ENCODE measurements at regions not wholly inside any gene's neighbourhood (a gene's known extent, or its start where the extent isn't known, plus 50 kb on each side); places are given as distances from the start of the nearest gene placed in this dataset.

GRCh38 chr12:28606967-28607557, 416.8 kb downstream of the CCDC91 start:
- Histone ChIP-seq H3K4me1 (no peaks in the 10 kb centered on the region), H3K27ac (no peak overlapping the region), H3K27me3 (no peaks in the 10 kb centered on the region), H3K36me3 (no peaks in the 10 kb centered on the region), H3K9me3 (peaks cover 3 to 10% of the 10 kb centered on the region in 2 donors), H3K4me3 (no peak overlapping the region)
- TF ChIP-seq, protein P1, sequence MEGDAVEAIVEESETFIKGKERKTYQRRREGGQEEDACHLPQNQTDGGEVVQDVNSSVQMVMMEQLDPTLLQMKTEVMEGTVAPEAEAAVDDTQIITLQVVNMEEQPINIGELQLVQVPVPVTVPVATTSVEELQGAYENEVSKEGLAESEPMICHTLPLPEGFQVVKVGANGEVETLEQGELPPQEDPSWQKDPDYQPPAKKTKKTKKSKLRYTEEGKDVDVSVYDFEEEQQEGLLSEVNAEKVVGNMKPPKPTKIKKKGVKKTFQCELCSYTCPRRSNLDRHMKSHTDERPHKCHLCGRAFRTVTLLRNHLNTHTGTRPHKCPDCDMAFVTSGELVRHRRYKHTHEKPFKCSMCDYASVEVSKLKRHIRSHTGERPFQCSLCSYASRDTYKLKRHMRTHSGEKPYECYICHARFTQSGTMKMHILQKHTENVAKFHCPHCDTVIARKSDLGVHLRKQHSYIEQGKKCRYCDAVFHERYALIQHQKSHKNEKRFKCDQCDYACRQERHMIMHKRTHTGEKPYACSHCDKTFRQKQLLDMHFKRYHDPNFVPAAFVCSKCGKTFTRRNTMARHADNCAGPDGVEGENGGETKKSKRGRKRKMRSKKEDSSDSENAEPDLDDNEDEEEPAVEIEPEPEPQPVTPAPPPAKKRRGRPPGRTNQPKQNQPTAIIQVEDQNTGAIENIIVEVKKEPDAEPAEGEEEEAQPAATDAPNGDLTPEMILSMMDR (IDR thresholded peaks at IDR 0.05), result no peak
- intact Hi-C loops (cut with DNase I), result no loop called here
- DNase-seq (ENCODE audit: low spot score in 2 of 2), result no peak

DNA sequence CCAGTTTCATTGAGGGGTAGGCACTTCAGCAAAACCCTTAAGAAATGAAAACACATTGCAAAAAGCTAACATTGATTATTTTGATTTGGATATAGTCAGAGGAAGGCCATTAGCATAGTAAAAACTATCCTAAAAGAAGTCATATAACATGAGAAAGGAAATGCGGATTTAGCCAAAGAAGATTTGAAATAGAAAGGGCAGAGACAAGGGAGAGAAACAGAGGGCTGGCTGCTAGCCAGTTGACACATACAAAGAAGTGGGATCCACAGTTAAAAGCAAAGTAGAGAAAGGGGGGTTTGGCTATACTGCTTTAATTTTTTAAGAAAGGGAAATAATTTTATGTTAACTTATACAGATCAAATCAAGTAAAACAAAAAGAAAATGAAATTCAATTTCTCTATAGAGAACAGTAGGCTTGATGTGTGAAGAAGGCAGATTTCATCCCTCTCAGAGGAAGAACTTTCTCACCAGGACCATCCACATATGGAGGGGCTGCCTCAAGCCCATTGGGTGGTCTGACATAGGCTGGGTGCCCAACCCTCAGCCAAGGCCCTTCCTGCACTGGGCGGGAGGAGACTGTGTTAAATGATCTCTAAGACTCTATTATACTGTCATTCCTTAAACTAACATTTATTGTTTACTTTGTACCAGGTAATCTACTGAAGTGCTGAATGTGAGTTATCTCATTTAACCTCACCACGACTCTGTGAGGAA, 420.3 kb downstream of the CCDC91 start:
- H3K36me3 ChIP-seq, result no peaks in the 10 kb centered on the region
- DNase-seq (ENCODE audit: low spot score in 2 of 2), result no peak
- H3K27ac ChIP-seq, result no peak overlapping the region
- TF ChIP-seq, protein P1 (IDR thresholded peaks at IDR 0.05), result no peak
- peaks cover 3 to 10% of the 10 kb centered on the region in 2 donors for H3K9me3 ChIP-seq
- no peak overlapping the region for H3K4me3 ChIP-seq
- intact Hi-C loops (cut with DNase I), result no loop called here
- H3K27me3 ChIP-seq, result no peaks in the 10 kb centered on the region
- no peaks in the 10 kb centered on the region for H3K4me1 ChIP-seq

GRCh38 chr12:28611115-28611435, 420.8 kb downstream of the CCDC91 start:
- H3K27me3 ChIP-seq, result no peaks in the 10 kb centered on the region
- intact Hi-C loops (cut with DNase I), result no loop called here
- no peak overlapping the region for H3K27ac ChIP-seq
- no peaks in the 10 kb centered on the region for H3K36me3 ChIP-seq
- H3K9me3 ChIP-seq, result peaks cover 3 to 10% of the 10 kb centered on the region in 2 donors
- DNase-seq (ENCODE audit: low spot score in 2 of 2), result no peak
- H3K4me3 ChIP-seq, result no peak overlapping the region
- no peaks in the 10 kb centered on the region for H3K4me1 ChIP-seq
- TF ChIP-seq, protein P1 (IDR thresholded peaks at IDR 0.05), result no peak

GRCh38 chr12:28611449-28611848, 421.2 kb downstream of the CCDC91 start:
- H3K4me1 ChIP-seq, result no peaks in the 10 kb centered on the region
- H3K27ac ChIP-seq, result no peak overlapping the region
- no peak overlapping the region for H3K4me3 ChIP-seq
- TF ChIP-seq, protein P1 (IDR thresholded peaks at IDR 0.05), result no peak
- peaks cover 3 to 10% of the 10 kb centered on the region in 2 donors for H3K9me3 ChIP-seq
- no peak for DNase-seq (ENCODE audit: low spot score in 2 of 2)
- no peaks in the 10 kb centered on the region for H3K27me3 ChIP-seq
- intact Hi-C loops (cut with DNase I), result no loop called here
- no peaks in the 10 kb centered on the region for H3K36me3 ChIP-seq

- no peak for DNase-seq (ENCODE audit: low spot score in 2 of 2)
- no peaks in the 10 kb centered on the region for H3K36me3 ChIP-seq
- no peaks in the 10 kb centered on the region for H3K27me3 ChIP-seq
- intact Hi-C loops (cut with DNase I), result no loop called here
- no peaks in the 10 kb centered on the region for H3K4me1 ChIP-seq
- H3K9me3 ChIP-seq, result no peaks in the 10 kb centered on the region
- no peak overlapping the region for H3K4me3 ChIP-seq
- H3K27ac ChIP-seq, result no peak overlapping the region
- TF ChIP-seq, protein P1 (IDR thresholded peaks at IDR 0.05), result no peak
These were observed 427.9 kb downstream of the CCDC91 start for GRCh38 chr12:28618171-28618570.

Data from ascending aorta (tissue), 2 donors.